GDM1 (cell line): ENCODE measurements at regions not wholly inside any gene's neighbourhood (a gene's known extent, or its start where the extent isn't known, plus 50 kb on each side); places are given as distances from the start of the nearest gene placed in this dataset.

Source experiments
- DNase-seq: peaks from one replicate; lab custom pipeline; 2025; lab: John Stamatoyannopoulos, UW

GRCh38 chr3:194973366-194974000 lies 287.8 kb downstream of the FAM43A start:
- no peak for DNase-seq

- no peak for DNase-seq
These were observed 288.9 kb downstream of the FAM43A start for GRCh38 chr3:194974468-194975135.

GRCh38 chr3:194976049-194976451 lies 290.4 kb downstream of the FAM43A start:
- DNase-seq, result no peak

GRCh38 chr3:194976874-194977273 lies 291.2 kb downstream of the FAM43A start:
- DNase-seq, result no peak

- DNase-seq, result no peak
These were observed 291.7 kb downstream of the FAM43A start for GRCh38 chr3:194977356-194977755.

GRCh38 chr3:194979173-194979572 lies 291.8 kb downstream of the XXYLT1 start:
- DNase-seq, result no peak

- no peak for DNase-seq
These were observed 288.5 kb downstream of the XXYLT1 start for GRCh38 chr3:194982472-194982871.

GRCh38 chr3:194983121-194983520 lies 287.8 kb downstream of the XXYLT1 start:
- no peak for DNase-seq

- DNase-seq, result no peak
These were observed 287.3 kb downstream of the XXYLT1 start for GRCh38 chr3:194983620-194984019.

- DNase-seq, result no peak
These were observed 286.9 kb downstream of the XXYLT1 start for GRCh38 chr3:194984066-194984465.

- DNase-seq, result no peak
These were observed 286.3 kb downstream of the XXYLT1 start for GRCh38 chr3:194984622-194985021.

GRCh38 chr3:194985031-194985578 lies 285.9 kb downstream of the XXYLT1 start:
- DNase-seq, result no peak

- DNase-seq, result no peak
These were observed 284.5 kb downstream of the XXYLT1 start for GRCh38 chr3:194986208-194987043.

- DNase-seq, result no peak
These were observed 283.1 kb downstream of the XXYLT1 start for GRCh38 chr3:194987571-194988494.

GRCh38 chr3:194988495-194989165 lies 282.3 kb downstream of the XXYLT1 start:
- no peak for DNase-seq

GRCh38 chr3:194989241-194989640 lies 281.7 kb downstream of the XXYLT1 start:
- DNase-seq, result no peak

- DNase-seq, result no peak
These were observed 280.3 kb downstream of the XXYLT1 start for GRCh38 chr3:194990454-194991337.

- DNase-seq, result no peak
These were observed 279.7 kb downstream of the XXYLT1 start for GRCh38 chr3:194991338-194991654.

GRCh38 chr3:194993896-194994295 lies 277.1 kb downstream of the XXYLT1 start:
- no peak for DNase-seq

GRCh38 chr3:194994551-194994981 lies 276.4 kb downstream of the XXYLT1 start:
- no peak for DNase-seq
